Mesenchymal stem cell (in vitro differentiated cells and primary cell): ENCODE measurements at regions not wholly inside any gene's neighbourhood (a gene's known extent, or its start where the extent isn't known, plus 50 kb on each side); places are given as distances from the start of the nearest gene placed in this dataset.

Experiments used
- DNase-seq: peaks from one replicate; pipeline ENCODE4 v3.0.0-alpha.2; 2013
- H2AFZ ChIP-seq: one replicate; pipeline ENCODE4 v1.6.1; 2013; ENCODE audit warnings: low read depth, mild to moderate bottlenecking, control low read depth, inconsistent platforms, low read length, moderate library complexity
- H2AK5ac ChIP-seq: 2 replicates; pipeline ENCODE4 v1.6.1; 2013; ENCODE audit warnings: low read length, moderate library complexity, mild to moderate bottlenecking, inconsistent platforms; ENCODE audit not compliant: severe bottlenecking
- H2BK120ac ChIP-seq: one replicate; pipeline ENCODE4 v1.6.1; 2013; ENCODE audit warnings: low read depth, mild to moderate bottlenecking, inconsistent platforms, low read length, moderate library complexity
- H2BK12ac ChIP-seq, 2 experiments: one replicate each; pipeline ENCODE4 v1.6.1; 2013; ENCODE audit warnings: inconsistent platforms in 2 of 2, low read length in 2 of 2, mild to moderate bottlenecking in 2 of 2, moderate library complexity in 2 of 2, control low read depth in 1 of 2
- H2BK15ac ChIP-seq: one replicate; pipeline ENCODE4 v1.6.1; 2013; ENCODE audit warnings: mild to moderate bottlenecking, low read depth, inconsistent platforms; ENCODE audit not compliant: poor library complexity, severe bottlenecking
- H2BK5ac ChIP-seq: 2 replicates; pipeline ENCODE4 v1.6.1; 2013; ENCODE audit warnings: low read depth, mild to moderate bottlenecking, low read length, control low read depth, inconsistent platforms; ENCODE audit not compliant: poor library complexity, severe bottlenecking
- H3K14ac ChIP-seq, 2 experiments: one replicate each; pipeline ENCODE4 v1.6.1; 2013; ENCODE audit warnings: inconsistent platforms in 2 of 2, low read length in 2 of 2, control low read depth in 1 of 2, mild to moderate bottlenecking in 1 of 2, moderate library complexity in 1 of 2
- H3K18ac ChIP-seq, 2 experiments: one replicate each; pipeline ENCODE4 v1.6.1; 2013; ENCODE audit warnings: inconsistent platforms in 2 of 2, low read length in 2 of 2, control low read depth in 1 of 2, low read depth in 1 of 2, mild to moderate bottlenecking in 1 of 2
- H3K23ac ChIP-seq, 2 experiments: one replicate each; pipeline ENCODE4 v1.6.1; 2013; ENCODE audit warnings: inconsistent platforms in 2 of 2, low read length in 2 of 2, mild to moderate bottlenecking in 2 of 2, moderate library complexity in 2 of 2, control low read depth in 1 of 2
- H3K27ac ChIP-seq: 2 replicates; pipeline ENCODE4 v1.5.1; 2013; ENCODE audit warnings: mild to moderate bottlenecking, moderate library complexity, low read length, control low read depth, inconsistent platforms; ENCODE audit not compliant: poor library complexity, severe bottlenecking
- H3K27me3 ChIP-seq, 2 experiments: 2 replicates each; pipeline versions ENCODE4 v1.6.1 to v1.7.0; 2013; ENCODE audit warnings: low read length in 2 of 2, mild to moderate bottlenecking in 2 of 2, moderate library complexity in 2 of 2, control low read depth in 1 of 2, inconsistent platforms in 1 of 2; ENCODE audit not compliant: control insufficient read depth in 1 of 2, insufficient read depth in 1 of 2
- H3K36me3 ChIP-seq, 2 experiments: 2 replicates each; pipeline versions ENCODE4 v1.6.1 to v1.7.0; 2013; ENCODE audit warnings: low read length in 2 of 2, control low read depth in 1 of 2, inconsistent platforms in 1 of 2, low read depth in 1 of 2, mild to moderate bottlenecking in 1 of 2; ENCODE audit not compliant: insufficient read depth in 2 of 2, control insufficient read depth in 1 of 2
- H3K4ac ChIP-seq, 2 experiments: one replicate each; pipeline ENCODE4 v1.6.1; 2013; ENCODE audit warnings: inconsistent platforms in 2 of 2, low read length in 2 of 2, mild to moderate bottlenecking in 2 of 2, moderate library complexity in 2 of 2, control low read depth in 1 of 2, low read depth in 1 of 2
- H3K4me1 ChIP-seq: 2 replicates; pipeline ENCODE4 v1.6.1; 2013; ENCODE audit warnings: low read depth, low read length, control low read depth; ENCODE audit not compliant: control insufficient read depth, insufficient read depth
- H3K4me2 ChIP-seq: 2 replicates; pipeline ENCODE4 v1.6.1; 2013; ENCODE audit warnings: low read length, mild to moderate bottlenecking, inconsistent platforms; ENCODE audit not compliant: poor library complexity, severe bottlenecking
- H3K4me3 ChIP-seq, 2 experiments: 2 replicates each; pipeline versions ENCODE4 v1.5.1 to v1.7.0; 2013; ENCODE audit warnings: low read length in 2 of 2, mild to moderate bottlenecking in 2 of 2, control low read depth in 1 of 2, low read depth in 1 of 2; ENCODE audit not compliant: insufficient read depth in 1 of 2
- H3K79me1 ChIP-seq: replicated peaks from 2 replicates; pipeline ENCODE4 v1.6.1; 2013; ENCODE audit warnings: mild to moderate bottlenecking, control low read depth, low read length, inconsistent platforms; ENCODE audit not compliant: poor library complexity, severe bottlenecking
- H3K9ac ChIP-seq: 2 replicates; pipeline ENCODE4 v1.7.0; 2013; ENCODE audit warnings: mild to moderate bottlenecking, low read length, moderate library complexity
- H3K9me3 ChIP-seq: 2 replicates; pipeline ENCODE4 v1.7.0; 2013; ENCODE audit warnings: mild to moderate bottlenecking, low read length; ENCODE audit not compliant: control insufficient read depth
- H4K8ac ChIP-seq: one replicate; pipeline ENCODE4 v1.6.1; 2013; ENCODE audit warnings: inconsistent platforms, mild to moderate bottlenecking, low read length, moderate library complexity
- H4K91ac ChIP-seq: one replicate; pipeline ENCODE4 v1.6.1; 2013; ENCODE audit warnings: mild to moderate bottlenecking, low read length, inconsistent platforms
- WGBS: methylation state at CpG from one replicate; pipeline ENCODE4 v1.1.7; 2013; ENCODE audit warnings: mixed read lengths; 5-methylcytosine and 5-hydroxymethylcytosine counted together

- no peak overlapping the region for H2AFZ ChIP-seq
- no peak overlapping the region for H2AK5ac ChIP-seq
- no peaks in the 10 kb centered on the region for H3K4me1 ChIP-seq
- no peak overlapping the region for H3K4me2 ChIP-seq
- H4K91ac ChIP-seq: no peak overlapping the region
- H3K27me3 ChIP-seq: no peaks in the 10 kb centered on the region
- peaks cover 6% of the 10 kb centered on the region for H3K9me3 ChIP-seq
- no peak overlapping the region for H2BK5ac ChIP-seq
- H2BK15ac ChIP-seq: no peak overlapping the region
- no peak overlapping the region for H3K4me3 ChIP-seq
- H3K9ac ChIP-seq: no peak overlapping the region
- H3K27ac ChIP-seq: no peak overlapping the region
- H3K23ac ChIP-seq: no peak overlapping the region
- H3K18ac ChIP-seq: no peak overlapping the region
- no peaks in the 10 kb centered on the region for H3K36me3 ChIP-seq
- H2BK12ac ChIP-seq: no peak overlapping the region
- H3K4ac ChIP-seq: no peak overlapping the region
- no CpG with 5 or more reads among the region's 2 CpGs for WGBS
- no peak overlapping the region for H2BK120ac ChIP-seq
- H3K14ac ChIP-seq: no peak overlapping the region
- H4K8ac ChIP-seq: no peak overlapping the region
- no peak for DNase-seq
- no peaks in the 10 kb centered on the region for H3K79me1 ChIP-seq
Measured at GRCh38 chr2:43012966-43013365, 213.4 kb downstream of the ZFP36L2 start.

DNA sequence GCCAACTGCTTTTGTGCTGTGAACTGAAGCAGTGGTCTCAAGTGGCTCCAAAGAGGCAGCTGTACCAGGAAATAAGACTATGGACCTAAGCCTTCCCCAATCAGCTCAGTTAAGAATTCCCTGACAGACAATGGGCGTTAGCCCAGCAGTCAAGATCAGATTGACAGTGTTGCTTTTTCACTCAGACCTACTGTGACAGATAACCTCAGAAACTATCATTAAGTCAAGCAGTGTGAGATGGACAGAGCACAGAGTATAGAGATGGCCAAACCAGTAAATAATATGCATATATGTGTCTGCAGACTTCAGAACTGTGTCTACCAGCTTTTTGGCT, 215.3 kb downstream of the ZFP36L2 start:
- Histone ChIP-seq H2BK120ac (no peak overlapping the region), H3K9ac (no peak overlapping the region), H3K36me3 (no peaks in the 10 kb centered on the region), H3K4me1 (peaks cover 8% of the 10 kb centered on the region), H3K4me3 (no peak overlapping the region), H3K79me1 (no peaks in the 10 kb centered on the region), H3K4me2 (no peak overlapping the region), H3K27me3 (no peaks in the 10 kb centered on the region), H2BK12ac (no peak overlapping the region), H2BK5ac (no peak overlapping the region), H2AK5ac (no peak overlapping the region), H3K4ac (no peak overlapping the region), H4K91ac (no peak overlapping the region), H3K23ac (no peak overlapping the region), H4K8ac (no peak overlapping the region), H3K27ac (no peak overlapping the region), H2AFZ (no peak overlapping the region), H3K9me3 (peaks cover 8% of the 10 kb centered on the region), H3K14ac (no peak overlapping the region), H3K18ac (no peak overlapping the region), H2BK15ac (no peak overlapping the region)
- DNase-seq: no peak
- 63% methylated on average over 1 of the region's 1 CpG for WGBS

- H3K27me3 ChIP-seq: no peaks in the 10 kb centered on the region
- no peak overlapping the region for H4K8ac ChIP-seq
- no peak overlapping the region for H3K9ac ChIP-seq
- no peak overlapping the region for H2BK12ac ChIP-seq
- no peak overlapping the region for H2AFZ ChIP-seq
- no peak overlapping the region for H3K18ac ChIP-seq
- H3K27ac ChIP-seq: no peak overlapping the region
- H2BK5ac ChIP-seq: no peak overlapping the region
- H3K9me3 ChIP-seq: peaks cover 8% of the 10 kb centered on the region
- H3K4me1 ChIP-seq: peaks cover 13% of the 10 kb centered on the region
- no peak overlapping the region for H3K23ac ChIP-seq
- no peak overlapping the region for H2AK5ac ChIP-seq
- no peaks in the 10 kb centered on the region for H3K79me1 ChIP-seq
- no peaks in the 10 kb centered on the region for H3K36me3 ChIP-seq
- H2BK120ac ChIP-seq: no peak overlapping the region
- no peak overlapping the region for H3K4ac ChIP-seq
- H2BK15ac ChIP-seq: no peak overlapping the region
- H3K4me2 ChIP-seq: no peak overlapping the region
- no peak for DNase-seq
- no peak overlapping the region for H4K91ac ChIP-seq
- H3K4me3 ChIP-seq: no peak overlapping the region
- 100% methylated on average over 3 of the region's 5 CpGs for WGBS
- H3K14ac ChIP-seq: no peak overlapping the region
Measured at GRCh38 chr2:43010438-43011157, 215.8 kb downstream of the ZFP36L2 start.

GRCh38 chr2:43009448-43009847, 217.0 kb downstream of the ZFP36L2 start:
- no peak for DNase-seq
- WGBS: 76% methylated on average over 5 of the region's 5 CpGs
- no peak overlapping the region for H3K4me2 ChIP-seq

More at GRCh38 chr2:43009448-43009847, 217.0 kb downstream of the ZFP36L2 start:
- Histone ChIP-seq H3K9ac (no peak overlapping the region), H2BK5ac (no peak overlapping the region), H2BK120ac (no peak overlapping the region), H3K27ac (no peak overlapping the region), H3K79me1 (no peaks in the 10 kb centered on the region), H3K14ac (no peak overlapping the region), H2BK12ac (no peak overlapping the region), H2BK15ac (no peak overlapping the region), H3K27me3 (no peaks in the 10 kb centered on the region), H3K23ac (no peak overlapping the region), H3K36me3 (no peaks in the 10 kb centered on the region), H3K9me3 (peaks cover 8% of the 10 kb centered on the region), H4K91ac (no peak overlapping the region), H3K18ac (no peak overlapping the region), H2AFZ (no peak overlapping the region), H3K4me1 (peaks cover 18% of the 10 kb centered on the region), H2AK5ac (no peak overlapping the region), H4K8ac (no peak overlapping the region), H3K4me3 (no peak overlapping the region), H3K4ac (no peak overlapping the region)
